T-cell (primary cell): ENCODE measurements at regions not wholly inside any gene's neighbourhood (a gene's known extent, or its start where the extent isn't known, plus 50 kb on each side); places are given as distances from the start of the nearest gene placed in this dataset.

Source experiments
- ATAC-seq, 4 experiments: fragments of 200-7000 bp in 3 of 4; fragments of 150-1000 bp in 1 of 4; cut with Tn5 transposase; replicated peaks in 1 of 4; 1 replicate in 3 of 4; 2 replicates in 1 of 4; pipeline ENCODE4 v1.10.0; 2021; ENCODE audit warnings: moderate library complexity in 3 of 4, mild to moderate bottlenecking in 2 of 4, moderate number of reproducible peaks in 1 of 4
- CTCF ChIA-PET, 2 donors: fragments of 300-600 bp; sonication (Branson Sonifier 250); formaldehyde crosslinking; loops; one replicate each; lab custom pipeline; 2022; ENCODE audit warnings: antibody characterized with exemption in 2 of 2; lab: Charles Lee
- POLR2A ChIA-PET, 2 donors: fragments of 300-600 bp; sonication (Branson Sonifier 250); formaldehyde crosslinking; loops; one replicate each; lab custom pipeline; 2022; ENCODE audit warnings: antibody characterized with exemption in 2 of 2; lab: Charles Lee
- DNase-seq, 35 experiments: peaks; one replicate each; pipeline versions ENCODE4 v3.0.0 to v3.0.0-alpha.2; 2013 to 2023
- H3K27ac ChIP-seq: one replicate; pipeline ENCODE4 v1.5.1; 2013; ENCODE audit warnings: low read length
- H3K27me3 ChIP-seq, 2 experiments: replicated peaks in 1 of 2; 1 replicate in 1 of 2; 2 replicates in 1 of 2; pipeline versions ENCODE4 v1.6.1 to v1.7.0; 2013; ENCODE audit warnings: low read length in 1 of 2, mixed read lengths in 1 of 2; ENCODE audit not compliant: control insufficient read depth in 2 of 2, insufficient read depth in 2 of 2; ENCODE audit errors: extremely low read depth in 1 of 2
- H3K36me3 ChIP-seq, 2 donors: 1 replicate in 1 of 2; 2 replicates in 1 of 2; pipeline versions ENCODE4 v1.6.1 to v1.7.0; 2013; ENCODE audit warnings: low read length in 1 of 2; ENCODE audit not compliant: control insufficient read depth in 2 of 2, insufficient read depth in 1 of 2; ENCODE audit errors: extremely low read depth in 1 of 2
- H3K4me1 ChIP-seq, 2 experiments: 1 replicate in 1 of 2; 2 replicates in 1 of 2; pipeline versions ENCODE4 v1.6.1 to v1.7.0; 2013; ENCODE audit warnings: low read length in 2 of 2, mixed read lengths in 1 of 2; ENCODE audit not compliant: insufficient read depth in 2 of 2, control insufficient read depth in 1 of 2; ENCODE audit errors: extremely low read depth in 1 of 2
- H3K4me3 ChIP-seq, 2 donors: 1 replicate in 1 of 2; 2 replicates in 1 of 2; pipeline versions ENCODE4 v1.5.1 to v1.7.0; 2013; ENCODE audit warnings: mild to moderate bottlenecking in 2 of 2, low read length in 1 of 2, moderate library complexity in 1 of 2; ENCODE audit not compliant: control insufficient read depth in 1 of 2; ENCODE audit errors: extremely low read depth in 1 of 2
- H3K9me3 ChIP-seq: 2 replicates; pipeline ENCODE4 v1.7.0; 2013
- H3K27ac Mint-ChIP-seq, 2 donors: one replicate each; pipeline ENCODE4 v1.8.0; 2020 to 2021; ENCODE audit warnings: mild to moderate bottlenecking in 2 of 2, mixed read lengths in 2 of 2
- H3K27me3 Mint-ChIP-seq, 2 donors: one replicate each; pipeline ENCODE4 v1.8.0; 2021 to 2022; ENCODE audit warnings: mixed read lengths in 2 of 2
- H3K36me3 Mint-ChIP-seq: one replicate; pipeline ENCODE4 v1.8.0; 2021; ENCODE audit warnings: mixed read lengths
- H3K4me1 Mint-ChIP-seq, 3 donors: one replicate each; pipeline ENCODE4 v1.8.0; 2020 to 2022; ENCODE audit warnings: mixed read lengths in 3 of 3, mild to moderate bottlenecking in 1 of 3
- H3K4me3 Mint-ChIP-seq, 3 donors: one replicate each; pipeline ENCODE4 v1.8.0; 2020 to 2022; ENCODE audit warnings: mild to moderate bottlenecking in 3 of 3, mixed read lengths in 3 of 3, moderate library complexity in 3 of 3
- H3K9me3 Mint-ChIP-seq, 3 donors: one replicate each; pipeline ENCODE4 v1.8.0; 2020 to 2022; ENCODE audit warnings: mixed read lengths in 3 of 3
- WGBS: methylation state at CpG from one replicate; pipeline ENCODE4 v1.1.5; 2013; ENCODE audit warnings: missing lambda C conversion rate; ENCODE audit not compliant: insufficient coverage; 5-methylcytosine and 5-hydroxymethylcytosine counted together

- Mint-ChIP-seq H3K4me3 (no peak overlapping the region), H3K9me3 (no peaks in the 10 kb centered on the region), H3K27me3 (peaks cover 0 to 5% of the 10 kb centered on the region in 2 donors), H3K4me1 (peaks cover 3 to 13% (median 4%) of the 10 kb centered on the region in 3 donors), H3K36me3 (no peaks in the 10 kb centered on the region), H3K27ac (no peak overlapping the region)
- ATAC-seq = no peak
- Histone ChIP-seq H3K4me1 (no peaks in the 10 kb centered on the region), H3K27ac (no peak overlapping the region), H3K27me3 (no peaks in the 10 kb centered on the region), H3K36me3 (no peaks in the 10 kb centered on the region), H3K9me3 (no peaks in the 10 kb centered on the region), H3K4me3 (no peak overlapping the region)
- 93% methylated on average over 4 of the region's 4 CpGs for whole genome bisulfite sequencing
- no peak for DNase-seq
- CTCF ChIA-PET = no interaction called here
- POLR2A ChIA-PET = no interaction called here
These were observed 66.6 kb upstream of the KSR1 start for GRCh38 chr17:27389542-27390140.

GRCh38 chr17:27390540-27390939 lies 65.7 kb upstream of the KSR1 start:
- Histone ChIP-seq H3K4me3 (no peak overlapping the region), H3K9me3 (no peaks in the 10 kb centered on the region), H3K4me1 (no peaks in the 10 kb centered on the region), H3K27me3 (no peaks in the 10 kb centered on the region), H3K36me3 (no peaks in the 10 kb centered on the region), H3K27ac (no peak overlapping the region)
- H3K27ac Mint-ChIP-seq = no peak overlapping the region
- no peak for DNase-seq
- no peak for ATAC-seq
- no peak overlapping the region for H3K4me3 Mint-ChIP-seq
- H3K4me1 Mint-ChIP-seq = peaks cover 3 to 13% (median 4%) of the 10 kb centered on the region in 3 donors
- POLR2A ChIA-PET = no interaction called here
- CTCF ChIA-PET = interaction anchor here in 1 of 2 donors (0.9 kb wide), 1 partner anchor 153 kb away, joined by 3 read pairs; no protein-coding TSS in a partner anchor
- peaks cover 6 to 12% of the 10 kb centered on the region in 2 donors for H3K27me3 Mint-ChIP-seq
- no peaks in the 10 kb centered on the region for H3K9me3 Mint-ChIP-seq
- H3K36me3 Mint-ChIP-seq = no peaks in the 10 kb centered on the region
- WGBS = 92% methylated on average over 6 of the region's 8 CpGs

- H3K27me3 ChIP-seq = no peaks in the 10 kb centered on the region
- Mint-ChIP-seq H3K4me1 (peaks cover 3 to 13% (median 4%) of the 10 kb centered on the region in 3 donors), H3K36me3 (no peaks in the 10 kb centered on the region), H3K27me3 (peaks cover 10 to 12% of the 10 kb centered on the region in 2 donors), H3K27ac (no peak overlapping the region), H3K4me3 (no peak overlapping the region), H3K9me3 (no peaks in the 10 kb centered on the region)
- no peak overlapping the region for H3K4me3 ChIP-seq
- no peaks in the 10 kb centered on the region for H3K9me3 ChIP-seq
- no peaks in the 10 kb centered on the region for H3K36me3 ChIP-seq
- no peaks in the 10 kb centered on the region for H3K4me1 ChIP-seq
- ChIA-PET POLR2A (no interaction called here), CTCF (no interaction called here)
- H3K27ac ChIP-seq = no peak overlapping the region
- no CpG with 5 or more reads among the region's 1 CpG for WGBS
- DNase-seq (no peak), ATAC-seq (no peak)
These were observed 64.8 kb upstream of the KSR1 start for GRCh38 chr17:27391427-27391826.

GRCh38 chr17:27396045-27396444 lies 60.2 kb upstream of the KSR1 start:
- H3K4me3 ChIP-seq = no peak overlapping the region
- no peaks in the 10 kb centered on the region for H3K36me3 ChIP-seq
- H3K36me3 Mint-ChIP-seq = no peaks in the 10 kb centered on the region
- ChIA-PET POLR2A (no interaction called here), CTCF (no interaction called here)
- H3K27me3 ChIP-seq = no peaks in the 10 kb centered on the region
- peaks cover 11 to 20% of the 10 kb centered on the region in 2 donors for H3K27me3 Mint-ChIP-seq
- H3K4me1 ChIP-seq = no peaks in the 10 kb centered on the region
- no peaks in the 10 kb centered on the region for H3K9me3 Mint-ChIP-seq
- H3K27ac ChIP-seq = no peak overlapping the region
- no peaks in the 10 kb centered on the region for H3K9me3 ChIP-seq
- DNase-seq (no peak), ATAC-seq (no peak)
- H3K27ac Mint-ChIP-seq = no peak overlapping the region
- no peaks in the 10 kb centered on the region for H3K4me1 Mint-ChIP-seq
- 75% methylated on average over 1 of the region's 1 CpG for WGBS
- no peak overlapping the region for H3K4me3 Mint-ChIP-seq

GRCh38 chr17:27396941-27397340 lies 59.3 kb upstream of the KSR1 start:
- Histone ChIP-seq H3K36me3 (no peaks in the 10 kb centered on the region), H3K27ac (no peak overlapping the region), H3K4me3 (no peak overlapping the region), H3K4me1 (no peaks in the 10 kb centered on the region), H3K9me3 (no peaks in the 10 kb centered on the region), H3K27me3 (peaks cover 0 to 2% of the 10 kb centered on the region in 2 experiments)
- Mint-ChIP-seq H3K36me3 (no peaks in the 10 kb centered on the region), H3K4me3 (no peak overlapping the region), H3K27ac (no peak overlapping the region), H3K9me3 (no peaks in the 10 kb centered on the region), H3K27me3 (peaks cover 11 to 20% of the 10 kb centered on the region in 2 donors), H3K4me1 (no peaks in the 10 kb centered on the region)
- CTCF ChIA-PET = no interaction called here
- DNase-seq = no peak
- no peak for ATAC-seq
- WGBS = no CpG with 5 or more reads among the region's 1 CpG
- POLR2A ChIA-PET = no interaction called here

GRCh38 chr17:27398691-27399090 lies 57.6 kb upstream of the KSR1 start:
- ATAC-seq = no peak
- POLR2A ChIA-PET = no interaction called here
- CTCF ChIA-PET = no interaction called here
- Mint-ChIP-seq H3K4me3 (no peak overlapping the region), H3K27ac (no peak overlapping the region), H3K4me1 (no peaks in the 10 kb centered on the region), H3K36me3 (no peaks in the 10 kb centered on the region), H3K9me3 (no peaks in the 10 kb centered on the region), H3K27me3 (peaks cover 11 to 18% of the 10 kb centered on the region in 2 donors)
- no peaks in the 10 kb centered on the region for H3K9me3 ChIP-seq
- H3K36me3 ChIP-seq = no peaks in the 10 kb centered on the region
- no peak overlapping the region for H3K4me3 ChIP-seq
- no peak for DNase-seq
- no CpG with 5 or more reads among the region's 2 CpGs for WGBS
- H3K27me3 ChIP-seq = peaks cover 0 to 2% of the 10 kb centered on the region in 2 experiments
- H3K4me1 ChIP-seq = no peaks in the 10 kb centered on the region
- H3K27ac ChIP-seq = no peak overlapping the region

GRCh38 chr17:27400991-27401390 lies 55.3 kb upstream of the KSR1 start:
- no peaks in the 10 kb centered on the region for H3K4me1 ChIP-seq
- no peak overlapping the region for H3K27ac ChIP-seq
- Mint-ChIP-seq H3K9me3 (no peaks in the 10 kb centered on the region), H3K4me1 (no peaks in the 10 kb centered on the region), H3K4me3 (no peak overlapping the region), H3K27me3 (peaks cover 3 to 12% of the 10 kb centered on the region in 2 donors), H3K27ac (no peak overlapping the region), H3K36me3 (no peaks in the 10 kb centered on the region)
- peaks cover 0 to 2% of the 10 kb centered on the region in 2 experiments for H3K27me3 ChIP-seq
- ChIA-PET CTCF (no interaction called here), POLR2A (no interaction called here)
- 100% methylated on average over 5 of the region's 6 CpGs for WGBS
- no peaks in the 10 kb centered on the region for H3K36me3 ChIP-seq
- H3K4me3 ChIP-seq = no peak overlapping the region
- no peaks in the 10 kb centered on the region for H3K9me3 ChIP-seq
- DNase-seq (no peak), ATAC-seq (no peak)
